ENCODE measurements at regions not wholly inside any gene's neighbourhood (a gene's known extent, or its start where the extent isn't known, plus 50 kb on each side); places are given as distances from the start of the nearest gene placed in this dataset.

DNA sequence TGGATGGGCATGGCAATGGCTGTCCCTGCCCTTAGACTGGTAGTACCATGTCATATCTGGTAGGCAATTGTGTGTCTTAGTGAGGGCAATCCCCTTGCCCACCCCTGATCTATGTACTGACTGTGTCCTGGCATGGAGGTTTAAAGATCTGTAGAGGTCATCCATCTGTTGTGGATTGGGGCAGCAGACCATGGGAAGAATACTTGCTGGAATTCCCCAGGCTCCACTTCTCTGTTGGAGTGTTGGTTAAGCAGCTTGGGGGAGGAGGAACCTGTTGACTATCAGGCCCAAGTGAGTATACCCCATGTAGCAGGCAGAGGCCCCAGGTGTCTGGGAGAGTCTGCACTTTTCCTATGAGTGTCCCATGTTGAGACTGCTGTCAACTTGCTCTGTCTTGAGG lies 246.7 kb upstream of the DIPK2B start:
- CTCF ChIA-PET (ENCODE audit: low intra/inter-chr PET ratio, low total read pairs): no interaction called here
- Histone ChIP-seq H4K20me1 (ENCODE audit: insufficient read depth, low read length) (no peaks in the 10 kb centered on the region), H3K9ac (ENCODE audit: insufficient read depth, low read depth, low read length) (no peak overlapping the region), H3K27me3 (ENCODE audit: control insufficient read depth in 1 of 2, insufficient read depth in 2 of 2, low read length in 2 of 2) (no peaks in the 10 kb centered on the region), H3K4me1 (ENCODE audit: insufficient read depth, low read length) (no peaks in the 10 kb centered on the region), H2AFZ (ENCODE audit: low read length) (no peak overlapping the region), H3K27ac (ENCODE audit: extremely low read length, insufficient read depth, low read length) (no peak overlapping the region), H3K9me3 (ENCODE audit: low read length) (no peaks in the 10 kb centered on the region), H3K36me3 (replicated peaks in 1 of 2; ENCODE audit: control insufficient read depth in 1 of 2, insufficient read depth in 2 of 2, low read length in 2 of 2) (no peaks in the 10 kb centered on the region), H3K4me3 (replicated peaks in 1 of 3; ENCODE audit: insufficient read depth in 1 of 3, low read depth in 2 of 3, low read length in 3 of 3) (no peak overlapping the region), H3K4me2 (ENCODE audit: low read depth, low read length) (no peak overlapping the region), H3K79me2 (ENCODE audit: insufficient read depth, low read length) (no peaks in the 10 kb centered on the region)
- DNase-seq (ENCODE audit: low spot score) (no peak), FAIRE-seq (no peak), ATAC-seq (no peak)
- BruUV-seq (replicated peaks): no TSS peak
- POLR2A ChIA-PET: no interaction called here
- intact Hi-C loops (cut with micrococcal nuclease; ENCODE audit: unreplicated experiment) (no loop called here), in situ Hi-C loops (cut with HindIII; ENCODE audit: extremely low pct_ligation_motif_present, low pct_unique_long_range_greater_than_20kb) (no loop called here)
- TF ChIP-seq MAZ (IDR thresholded peaks at IDR 0.05; ENCODE audit: borderline replicate concordance, low read depth, low read length) (no peak), MAZ (CRISPR knock-in tag; IDR thresholded peaks at IDR 0.05; ENCODE audit: low read depth) (no peak), PTBP1 (IDR thresholded peaks at IDR 0.05; ENCODE audit: low read depth, low read length, poor library complexity, severe bottlenecking) (no peak), ZNF512B (CRISPR knock-in tag; IDR thresholded peaks at IDR 0.05; ENCODE audit: borderline replicate concordance) (no peak), GABPB1 (CRISPR knock-in tag; IDR thresholded peaks at IDR 0.05) (no peak), ZBTB2 (CRISPR knock-in tag; IDR thresholded peaks at IDR 0.05; ENCODE audit: low read depth) (no peak)
- TF ChIP-seq, protein P1, sequence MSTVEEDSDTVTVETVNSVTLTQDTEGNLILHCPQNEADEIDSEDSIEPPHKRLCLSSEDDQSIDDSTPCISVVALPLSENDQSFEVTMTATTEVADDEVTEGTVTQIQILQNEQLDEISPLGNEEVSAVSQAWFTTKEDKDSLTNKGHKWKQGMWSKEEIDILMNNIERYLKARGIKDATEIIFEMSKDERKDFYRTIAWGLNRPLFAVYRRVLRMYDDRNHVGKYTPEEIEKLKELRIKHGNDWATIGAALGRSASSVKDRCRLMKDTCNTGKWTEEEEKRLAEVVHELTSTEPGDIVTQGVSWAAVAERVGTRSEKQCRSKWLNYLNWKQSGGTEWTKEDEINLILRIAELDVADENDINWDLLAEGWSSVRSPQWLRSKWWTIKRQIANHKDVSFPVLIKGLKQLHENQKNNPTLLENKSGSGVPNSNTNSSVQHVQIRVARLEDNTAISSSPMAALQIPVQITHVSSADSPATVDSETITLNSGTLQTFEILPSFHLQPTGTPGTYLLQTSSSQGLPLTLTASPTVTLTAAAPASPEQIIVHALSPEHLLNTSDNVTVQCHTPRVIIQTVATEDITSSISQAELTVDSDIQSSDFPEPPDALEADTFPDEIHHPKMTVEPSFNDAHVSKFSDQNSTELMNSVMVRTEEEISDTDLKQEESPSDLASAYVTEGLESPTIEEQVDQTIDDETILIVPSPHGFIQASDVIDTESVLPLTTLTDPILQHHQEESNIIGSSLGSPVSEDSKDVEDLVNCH (CRISPR knock-in tag; IDR thresholded peaks at IDR 0.05): no peak
- TF ChIP-seq, protein P2, sequence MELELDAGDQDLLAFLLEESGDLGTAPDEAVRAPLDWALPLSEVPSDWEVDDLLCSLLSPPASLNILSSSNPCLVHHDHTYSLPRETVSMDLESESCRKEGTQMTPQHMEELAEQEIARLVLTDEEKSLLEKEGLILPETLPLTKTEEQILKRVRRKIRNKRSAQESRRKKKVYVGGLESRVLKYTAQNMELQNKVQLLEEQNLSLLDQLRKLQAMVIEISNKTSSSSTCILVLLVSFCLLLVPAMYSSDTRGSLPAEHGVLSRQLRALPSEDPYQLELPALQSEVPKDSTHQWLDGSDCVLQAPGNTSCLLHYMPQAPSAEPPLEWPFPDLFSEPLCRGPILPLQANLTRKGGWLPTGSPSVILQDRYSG (CRISPR knock-in tag; IDR thresholded peaks at IDR 0.05): no peak
- TF ChIP-seq, protein P3, sequence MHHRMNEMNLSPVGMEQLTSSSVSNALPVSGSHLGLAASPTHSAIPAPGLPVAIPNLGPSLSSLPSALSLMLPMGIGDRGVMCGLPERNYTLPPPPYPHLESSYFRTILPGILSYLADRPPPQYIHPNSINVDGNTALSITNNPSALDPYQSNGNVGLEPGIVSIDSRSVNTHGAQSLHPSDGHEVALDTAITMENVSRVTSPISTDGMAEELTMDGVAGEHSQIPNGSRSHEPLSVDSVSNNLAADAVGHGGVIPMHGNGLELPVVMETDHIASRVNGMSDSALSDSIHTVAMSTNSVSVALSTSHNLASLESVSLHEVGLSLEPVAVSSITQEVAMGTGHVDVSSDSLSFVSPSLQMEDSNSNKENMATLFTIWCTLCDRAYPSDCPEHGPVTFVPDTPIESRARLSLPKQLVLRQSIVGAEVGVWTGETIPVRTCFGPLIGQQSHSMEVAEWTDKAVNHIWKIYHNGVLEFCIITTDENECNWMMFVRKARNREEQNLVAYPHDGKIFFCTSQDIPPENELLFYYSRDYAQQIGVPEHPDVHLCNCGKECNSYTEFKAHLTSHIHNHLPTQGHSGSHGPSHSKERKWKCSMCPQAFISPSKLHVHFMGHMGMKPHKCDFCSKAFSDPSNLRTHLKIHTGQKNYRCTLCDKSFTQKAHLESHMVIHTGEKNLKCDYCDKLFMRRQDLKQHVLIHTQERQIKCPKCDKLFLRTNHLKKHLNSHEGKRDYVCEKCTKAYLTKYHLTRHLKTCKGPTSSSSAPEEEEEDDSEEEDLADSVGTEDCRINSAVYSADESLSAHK (CRISPR knock-in tag; IDR thresholded peaks at IDR 0.05; ENCODE audit: borderline replicate concordance): no peak
